Left cardiac atrium (tissue), 4 donors: ENCODE measurements at regions not wholly inside any gene's neighbourhood (a gene's known extent, or its start where the extent isn't known, plus 50 kb on each side); places are given as distances from the start of the nearest gene placed in this dataset.

ENCODE experiments used
- ATAC-seq, 2 donors: fragments of 200-7000 bp; cut with Tn5 transposase; one replicate each; pipeline ENCODE4 v1.9.1; 2020; ENCODE audit warnings: mild to moderate bottlenecking in 2 of 2, moderate library complexity in 2 of 2
- DNase-seq: peaks from one replicate; pipeline ENCODE4 v3.0.0-alpha.2; 2020
- intact Hi-C, 2 donors: fragments of 100-400 bp; cut with DNase I; formaldehyde crosslinking; loops; one replicate each; pipeline versions ENCODE4 v1.14.1 to v1.15.1; 2022 to 2023
- donor health status: DM: no; HTN: yes; CAD: no.
- donor health status: DM: no; HTN: yes; CAD: no; lungs with severe emphysema.
- donor health status: DM: yes; HTN: yes; CAD: no.
- donor health status: Dilated cardiomyopathy.

DNA sequence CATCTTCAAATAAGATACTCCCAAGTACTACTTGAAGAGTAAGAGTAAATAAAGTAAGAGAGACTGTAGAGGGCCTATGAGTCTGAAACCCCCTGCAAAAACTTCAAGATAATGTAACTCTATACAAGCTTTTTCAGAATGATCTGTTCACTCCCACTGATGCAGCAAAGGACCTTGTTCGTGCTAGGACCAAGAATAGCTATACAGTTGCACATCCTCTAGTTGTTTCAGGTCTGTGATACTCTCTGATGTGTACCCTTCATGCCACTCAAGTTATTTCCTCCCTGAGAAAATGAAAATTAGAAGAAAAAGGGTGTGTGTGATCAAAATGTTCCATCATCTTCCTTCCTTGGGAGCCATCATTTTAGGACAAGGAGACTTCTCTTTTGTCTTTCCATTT is 204.4 kb downstream of the ALX1 start:
- ATAC-seq (no peak), DNase-seq (no peak)
- intact Hi-C loops, result no loop called here

DNA sequence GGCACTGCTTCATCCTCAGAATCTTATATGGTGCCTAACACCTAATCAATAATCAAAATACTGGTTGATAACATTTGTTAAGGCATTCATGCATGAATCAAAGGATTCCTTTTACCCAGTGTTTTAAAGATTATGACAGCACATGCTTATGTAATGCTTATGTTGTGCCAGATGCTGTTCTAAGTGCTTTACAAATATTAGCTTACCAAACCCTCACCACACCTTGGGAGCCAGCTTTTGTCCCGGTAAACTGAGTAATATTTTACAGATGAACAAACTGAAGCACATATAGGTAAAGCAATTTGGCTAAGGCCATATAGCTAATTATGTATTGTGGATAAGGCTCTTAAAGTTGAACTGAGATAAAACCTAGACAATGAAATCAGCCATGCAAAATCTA is 209.2 kb downstream of the ALX1 start:
- DNase-seq (no peak), ATAC-seq (no peak)
- intact Hi-C loops, result no loop called here

DNA sequence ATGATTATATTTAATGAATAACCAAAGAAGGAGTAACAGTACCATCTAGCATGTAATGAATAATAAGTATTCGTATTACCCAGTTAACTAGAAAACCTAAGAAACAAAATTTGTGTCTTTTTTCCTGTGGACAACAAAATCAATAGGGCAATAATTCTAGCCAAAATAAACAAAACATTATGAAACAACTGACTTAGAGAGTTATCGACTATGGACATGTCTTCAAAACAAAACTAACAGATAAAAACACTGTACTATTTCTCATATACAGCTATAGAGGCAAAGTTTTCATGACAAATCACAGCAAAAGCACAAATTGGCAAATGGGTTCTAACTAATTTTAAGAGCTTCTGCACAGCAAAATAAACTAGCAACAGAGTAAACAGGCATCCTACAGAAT is 224.1 kb downstream of the ALX1 start:
- ATAC-seq (no peak), DNase-seq (no peak)
- intact Hi-C loops, result no loop called here

DNA sequence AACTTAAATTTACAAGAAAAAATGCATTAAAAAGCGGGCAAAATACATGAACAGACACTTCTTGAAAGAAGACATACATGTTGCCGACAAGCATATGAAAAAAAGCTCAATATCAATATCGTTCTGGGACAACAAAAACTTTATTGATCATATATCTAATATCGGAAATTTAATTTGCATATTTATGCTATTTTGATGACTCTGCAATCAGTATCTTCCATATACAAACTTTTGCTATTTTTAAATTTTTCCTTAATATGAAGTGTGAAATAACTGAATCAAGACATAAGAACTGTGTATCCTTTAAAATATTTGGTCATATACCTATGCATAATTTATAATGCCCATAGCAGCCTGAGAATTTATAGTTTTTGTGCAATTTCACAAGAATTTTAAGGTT is 224.6 kb downstream of the ALX1 start:
- intact Hi-C loops, result no loop called here
- ATAC-seq, result no peak

DNA sequence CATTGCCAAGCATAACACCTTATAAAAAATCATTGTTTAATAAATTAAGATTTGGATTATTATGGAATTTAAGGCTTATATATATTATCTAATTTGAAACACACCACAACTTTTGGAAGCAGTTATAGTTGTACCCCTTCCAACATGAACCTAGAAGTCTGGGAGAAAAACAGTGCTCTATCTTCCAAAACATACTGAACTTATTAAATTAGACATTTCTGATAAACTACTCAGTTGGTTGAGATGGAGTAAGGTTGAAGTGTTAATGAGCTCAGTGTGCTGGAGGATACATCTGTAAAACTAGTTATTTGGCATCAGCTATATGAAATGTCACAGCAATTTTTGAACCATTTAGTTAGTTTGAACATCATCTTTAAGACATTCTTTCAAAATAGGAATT is 227.4 kb downstream of the ALX1 start:
- DNase-seq, result no peak
- intact Hi-C loops, result no loop called here
- no peak for ATAC-seq

More for the DNA sequence above, 224.6 kb downstream of the ALX1 start:
- DNase-seq, result no peak

DNA sequence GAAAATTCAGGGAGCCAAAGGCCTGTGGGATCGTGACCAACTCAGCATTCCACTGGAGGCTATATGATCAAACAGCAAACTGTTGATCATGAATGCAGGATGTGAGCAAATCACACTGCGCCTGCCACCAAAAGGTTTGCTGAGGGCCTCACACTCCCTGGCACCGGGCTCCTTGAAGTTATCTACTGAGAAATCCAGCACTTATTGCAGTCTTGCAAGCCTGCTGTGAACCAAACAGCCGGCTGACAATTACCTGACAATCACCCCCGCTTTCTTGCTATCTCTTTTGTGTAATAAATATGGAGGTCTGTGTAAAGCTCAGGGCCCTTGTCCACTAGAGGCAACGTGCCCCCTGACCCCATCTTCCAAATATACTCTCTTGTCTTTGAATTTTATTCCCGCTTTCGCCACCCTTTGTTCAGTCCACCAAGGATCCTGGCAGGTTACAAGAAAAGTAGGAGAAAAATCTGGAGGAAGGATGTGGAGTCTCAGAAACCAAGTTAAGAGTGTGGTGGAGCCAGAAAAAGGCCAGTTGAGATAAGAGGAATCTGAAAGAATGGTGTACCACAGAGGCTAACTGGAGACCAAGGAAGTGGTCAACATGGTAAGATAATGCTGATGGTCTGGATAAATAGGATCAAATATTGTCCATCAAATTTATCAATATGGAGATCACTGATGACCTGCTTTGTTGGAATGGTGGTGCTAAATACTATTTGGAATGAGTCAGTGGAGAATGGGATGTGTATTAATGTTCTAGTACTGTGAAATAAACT is 229.2 kb downstream of the ALX1 start:
- no peak for DNase-seq
- ATAC-seq, result no peak
- intact Hi-C loops, result no loop called here

DNA sequence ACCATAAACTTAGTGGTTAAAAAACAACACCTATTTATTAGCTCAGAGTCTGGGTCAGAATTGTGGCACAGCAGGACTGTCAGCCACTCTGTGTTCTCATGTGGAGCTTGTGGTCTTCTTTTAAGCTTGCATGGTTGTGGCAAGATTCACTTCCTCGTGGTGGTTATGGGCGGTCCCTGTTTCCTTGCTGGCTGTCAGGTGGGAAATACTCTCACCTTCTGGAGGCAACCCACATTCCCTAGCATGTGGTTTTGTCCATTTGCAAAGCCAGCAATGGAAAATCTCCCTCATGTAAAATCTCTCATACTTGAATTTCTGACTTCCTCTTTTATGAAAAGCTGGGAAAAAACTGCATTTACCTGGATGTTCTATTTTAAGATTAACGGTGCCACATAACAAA is 229.8 kb downstream of the ALX1 start:
- DNase-seq (no peak), ATAC-seq (no peak)
- intact Hi-C loops, result no loop called here

DNA sequence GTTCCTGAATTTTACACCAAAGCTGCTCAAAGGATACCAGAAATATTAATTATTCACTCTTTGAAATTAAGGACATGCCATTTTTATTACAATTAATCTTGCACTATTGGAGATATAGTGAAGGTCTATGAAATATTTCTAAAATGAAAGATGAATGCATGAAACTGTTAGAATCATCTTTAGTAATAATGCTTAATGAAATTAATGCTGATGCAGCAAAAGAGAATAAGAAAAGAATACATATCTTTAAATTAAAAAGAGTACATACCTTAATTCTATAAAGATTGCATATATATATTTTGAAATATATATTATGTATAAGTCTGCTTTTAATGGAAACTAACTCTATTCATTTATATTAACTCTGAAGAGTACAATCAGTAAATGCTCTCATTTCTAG is 236.0 kb downstream of the ALX1 start:
- no peak for ATAC-seq
- intact Hi-C loops, result no loop called here
- DNase-seq, result no peak

DNA sequence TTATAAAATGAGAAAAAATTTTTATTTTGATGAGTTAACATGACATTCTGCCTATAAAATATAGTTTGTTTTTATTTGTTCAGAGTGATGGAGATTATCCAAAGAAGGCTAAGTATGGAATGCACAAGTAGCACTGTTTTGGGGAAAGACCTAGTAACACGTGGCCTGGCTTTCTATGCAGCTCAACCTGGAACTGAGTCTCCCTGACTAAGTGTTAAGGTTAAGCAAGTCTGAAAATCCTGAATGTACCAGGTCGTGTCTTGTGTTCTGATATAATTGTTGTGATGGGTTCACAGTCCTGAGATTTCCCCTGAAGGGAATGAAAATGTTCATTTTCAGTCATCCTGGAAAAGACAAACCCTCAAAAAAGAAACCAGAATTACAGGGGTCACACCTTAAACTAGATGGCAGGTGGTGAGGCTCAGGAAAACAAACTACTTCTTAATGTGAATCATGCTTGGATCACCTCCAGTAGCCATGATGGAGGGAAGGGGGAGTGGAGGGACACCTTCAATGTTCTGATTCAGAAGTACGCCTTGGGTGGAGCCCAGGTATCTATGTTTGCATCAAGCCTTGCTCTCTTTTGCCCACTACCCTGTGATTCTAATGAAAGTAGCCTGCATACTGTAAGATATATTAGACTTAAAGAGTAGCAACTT is 236.8 kb downstream of the ALX1 start:
- intact Hi-C loops, result no loop called here
- no peak for DNase-seq
- no peak for ATAC-seq

DNA sequence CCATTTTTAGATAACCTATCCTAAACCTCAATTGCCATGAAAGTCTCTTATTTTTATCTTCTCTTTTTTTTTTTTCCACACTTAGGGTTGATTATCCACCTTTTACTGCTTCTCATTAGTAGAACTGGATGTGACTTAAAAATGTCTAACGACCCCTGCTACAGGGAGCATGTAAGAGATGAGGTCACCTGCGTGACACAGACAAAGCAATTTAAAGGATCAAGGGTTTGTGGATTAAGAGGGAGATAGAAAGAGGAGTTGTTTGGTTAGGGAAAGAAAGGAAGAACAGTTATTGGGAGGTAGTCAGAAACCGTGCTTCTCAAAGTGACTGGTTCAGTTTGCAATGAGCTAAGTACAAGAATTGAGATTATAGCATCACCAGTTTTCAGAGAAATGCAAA is 239.1 kb downstream of the ALX1 start:
- intact Hi-C loops, result no loop called here
- DNase-seq (no peak), ATAC-seq (no peak)

DNA sequence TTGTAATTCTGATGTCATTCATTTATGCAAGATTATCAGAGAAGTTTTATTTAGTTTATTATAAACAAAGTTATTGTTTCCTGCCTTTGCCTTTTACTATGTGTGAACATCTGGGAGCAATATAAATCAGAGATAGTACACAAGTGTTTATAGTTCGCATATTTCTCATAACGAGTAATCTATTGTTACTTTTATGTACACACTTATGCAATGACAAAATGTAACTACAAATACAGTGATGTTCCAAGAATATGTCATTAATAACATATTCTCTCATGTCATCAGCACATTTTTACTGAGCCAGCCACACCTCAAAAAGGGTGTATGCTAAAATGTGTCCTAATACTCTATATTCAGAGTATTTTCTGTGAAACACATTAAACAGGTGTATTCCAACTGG is 243.2 kb downstream of the ALX1 start:
- intact Hi-C loops, result no loop called here
- no peak for ATAC-seq
- DNase-seq, result no peak

DNA sequence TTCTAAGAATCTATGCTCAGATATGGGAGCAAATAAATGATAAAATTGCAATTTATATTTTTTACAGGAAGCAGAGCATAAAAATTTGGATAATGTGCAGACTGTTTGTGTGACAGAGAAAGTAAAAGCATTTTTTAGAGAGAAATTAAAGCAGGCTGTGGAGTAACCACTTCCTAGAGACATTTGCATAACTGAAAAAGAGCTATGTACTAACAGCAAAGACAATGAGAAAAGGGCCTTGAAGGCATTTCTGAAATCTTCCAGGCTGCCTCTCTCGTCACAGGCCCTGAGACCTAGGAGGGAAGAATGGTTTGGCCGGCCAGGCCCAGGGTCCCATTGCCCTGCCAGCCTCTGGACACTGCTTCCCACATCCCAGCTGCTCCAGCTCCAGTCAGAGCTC is 247.2 kb downstream of the ALX1 start:
- ATAC-seq (no peak), DNase-seq (no peak)
- intact Hi-C loops, result no loop called here

DNA sequence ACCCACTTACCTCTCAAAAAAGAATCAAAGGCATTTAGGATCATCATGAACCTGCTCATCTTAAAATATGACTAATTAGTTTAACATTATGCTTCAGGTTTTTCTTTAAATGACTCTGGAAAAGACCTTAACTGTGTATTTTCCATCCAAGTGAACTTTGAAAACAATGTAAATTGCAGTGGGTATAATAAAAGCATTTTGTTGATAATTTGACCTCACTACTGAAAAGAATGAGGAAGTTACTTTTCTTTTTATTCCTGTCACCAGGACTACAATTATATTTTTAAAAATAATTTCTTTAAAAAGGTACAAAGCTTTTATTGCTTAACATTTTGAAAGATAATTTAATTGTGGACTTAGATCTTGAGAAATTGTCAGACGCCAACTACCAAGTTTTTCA is 249.9 kb downstream of the ALX1 start:
- intact Hi-C loops, result no loop called here
- no peak for ATAC-seq

DNA sequence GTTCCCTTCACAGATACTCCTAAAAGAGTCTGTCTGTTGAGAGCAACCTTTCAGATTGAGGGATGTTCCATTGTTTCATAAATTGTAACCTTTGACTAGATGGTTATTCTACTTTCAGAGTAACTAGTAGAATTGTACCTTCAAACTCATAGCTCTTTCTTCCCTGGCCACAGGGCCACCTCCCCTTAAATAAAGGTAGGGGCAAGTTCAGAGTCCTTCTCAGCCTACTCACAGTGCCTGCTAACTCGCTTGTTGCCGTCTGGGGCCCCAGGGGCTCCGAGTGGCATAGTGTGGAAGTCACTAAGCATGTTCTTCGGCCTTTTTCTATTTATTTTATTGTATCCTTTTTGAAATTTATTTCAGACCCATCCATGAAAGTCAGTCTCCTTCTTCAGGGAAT is 250.4 kb downstream of the ALX1 start:
- intact Hi-C loops, result no loop called here
- DNase-seq (no peak), ATAC-seq (no peak)

More for the DNA sequence above, 249.9 kb downstream of the ALX1 start:
- no peak for DNase-seq

DNA sequence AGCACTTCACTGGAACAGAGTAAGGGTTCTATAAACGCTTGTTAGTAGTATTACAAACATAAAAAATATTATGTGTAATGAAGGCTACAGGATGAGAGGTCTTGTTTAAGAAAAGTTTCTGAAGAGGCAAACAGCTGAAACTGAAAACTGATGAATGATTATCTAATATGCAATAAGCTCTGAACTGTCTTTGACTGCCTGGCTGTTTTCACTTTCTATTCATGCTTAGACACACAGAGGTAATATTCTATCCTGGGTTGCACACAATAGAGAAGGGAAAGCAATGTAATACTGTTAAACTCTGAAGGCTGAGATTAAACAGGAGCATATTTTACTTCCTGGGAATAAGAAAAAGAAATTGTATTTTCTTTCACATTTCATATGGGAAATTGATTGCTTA is 251.3 kb downstream of the ALX1 start:
- ATAC-seq (no peak), DNase-seq (no peak)
- intact Hi-C loops, result no loop called here

DNA sequence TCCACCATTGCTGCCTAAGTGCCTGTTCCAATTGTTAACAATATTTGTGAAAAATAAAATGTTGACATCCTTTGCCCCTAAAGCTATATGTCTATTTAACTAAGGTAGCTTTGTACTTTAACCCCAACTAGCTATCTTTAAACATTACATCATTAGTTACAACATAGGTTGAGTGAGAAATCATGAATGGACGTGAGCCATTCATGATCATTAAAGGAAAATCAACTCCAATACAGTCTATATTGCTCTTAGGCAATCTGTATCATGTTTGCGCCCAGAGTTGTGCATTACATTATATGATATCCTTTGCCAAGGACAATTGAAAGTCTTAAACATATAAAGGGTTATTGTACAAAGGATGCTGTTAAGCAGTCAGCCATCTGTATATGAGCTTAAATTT is 269.6 kb downstream of the ALX1 start:
- no peak for ATAC-seq
- intact Hi-C loops, result no loop called here
- DNase-seq, result no peak

DNA sequence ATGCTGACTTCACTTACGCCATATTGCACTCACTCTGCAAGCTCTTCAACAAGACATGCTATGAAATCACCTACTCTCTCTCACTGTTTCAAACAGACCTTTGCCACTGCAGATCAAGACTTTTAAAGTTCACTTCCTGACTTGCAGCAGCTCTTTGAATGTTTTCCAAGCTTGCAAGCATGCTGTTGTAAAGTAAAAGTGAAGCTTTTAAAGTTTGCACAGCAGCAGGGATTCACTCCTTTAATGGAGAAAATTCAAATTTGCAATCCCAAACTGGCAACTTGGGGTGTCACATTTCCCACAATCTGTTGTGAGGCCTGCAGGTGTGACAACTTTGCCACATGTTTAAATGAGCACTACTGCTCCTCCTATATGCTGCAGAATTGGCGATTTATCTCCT is 270.9 kb downstream of the ALX1 start:
- DNase-seq, result no peak
- intact Hi-C loops, result no loop called here
- no peak for ATAC-seq

DNA sequence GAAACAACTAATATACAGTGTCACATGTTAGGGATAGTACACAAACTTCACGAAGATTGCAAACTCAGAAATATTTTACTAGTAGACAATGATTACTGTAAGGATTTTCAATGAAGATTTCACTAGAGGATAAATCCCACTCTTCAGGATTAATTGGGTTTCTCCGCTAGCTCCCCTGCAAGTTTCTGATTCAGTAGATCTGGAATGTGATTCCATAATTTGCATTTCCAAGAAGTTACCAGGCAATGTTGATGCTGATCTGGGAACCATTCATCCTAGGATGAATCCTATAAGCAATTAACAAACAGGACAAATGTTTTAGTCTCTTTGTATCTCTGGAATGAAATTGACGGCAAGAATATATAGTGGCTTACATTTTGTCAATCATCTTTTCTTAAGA is 272.4 kb downstream of the ALX1 start:
- intact Hi-C loops, result no loop called here
- ATAC-seq (no peak), DNase-seq (no peak)

DNA sequence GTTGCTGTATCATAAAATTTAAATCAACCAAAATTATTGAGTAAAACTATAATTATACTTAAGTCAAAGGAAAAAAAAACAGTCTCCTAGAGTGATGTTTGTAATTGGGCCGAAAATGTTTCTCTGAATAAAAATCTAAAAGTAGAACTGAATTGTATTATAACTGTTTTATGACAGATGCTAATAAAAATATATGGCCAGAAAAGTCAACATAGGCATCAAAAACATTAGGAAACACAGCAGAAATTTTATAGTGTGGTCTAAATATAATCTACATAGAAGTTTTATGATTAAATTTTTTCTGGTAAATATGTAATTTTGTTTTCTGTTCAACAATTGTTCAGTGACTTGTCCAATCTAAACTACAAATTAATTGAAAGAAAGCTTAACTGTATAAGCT is 277.8 kb downstream of the ALX1 start:
- intact Hi-C loops, result no loop called here
- no peak for DNase-seq
- ATAC-seq, result no peak

DNA sequence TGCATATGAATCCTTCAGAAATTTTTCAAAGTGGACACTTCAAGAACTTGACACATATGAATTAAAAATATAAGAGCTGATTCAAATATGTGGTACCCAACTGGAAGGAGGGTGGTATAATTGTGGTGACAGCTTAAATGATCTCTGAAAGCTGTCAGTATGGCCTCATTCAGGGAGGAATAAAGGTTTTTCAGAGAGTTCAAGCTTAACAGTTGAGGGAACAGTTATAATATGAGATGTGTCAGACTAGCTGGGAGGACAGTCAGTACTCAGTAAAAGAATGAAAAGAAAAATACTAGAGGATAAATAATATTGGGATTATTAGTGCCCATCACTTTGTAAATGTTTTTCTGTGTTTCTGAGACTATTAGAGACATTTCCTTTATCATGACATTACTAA is 277.5 kb downstream of the RASSF9 start:
- ATAC-seq, result no peak
- DNase-seq, result no peak
- intact Hi-C loops, result no loop called here

DNA sequence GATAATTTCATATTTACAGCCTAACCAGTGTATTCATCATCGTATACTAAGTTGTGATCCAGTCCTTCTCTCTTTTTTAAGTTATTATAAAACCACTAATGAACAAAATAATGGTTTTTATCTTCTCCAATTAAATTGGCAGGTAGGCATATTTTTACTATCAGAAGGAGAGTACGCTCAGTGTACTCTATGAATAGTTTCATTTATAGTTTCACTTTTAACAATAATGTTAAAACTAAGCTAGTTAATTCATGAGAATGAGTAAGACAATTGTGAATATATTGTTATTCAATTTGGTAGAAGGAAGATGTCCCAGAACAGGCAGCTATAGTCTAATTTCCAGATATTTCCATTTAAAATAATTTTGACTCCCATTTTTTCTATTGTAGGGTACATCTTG is 277.1 kb downstream of the RASSF9 start:
- ATAC-seq (no peak), DNase-seq (no peak)
- intact Hi-C loops, result no loop called here
